GM21360 (cell line): ENCODE measurements at regions not wholly inside any gene's neighbourhood (a gene's known extent, or its start where the extent isn't known, plus 50 kb on each side); places are given as distances from the start of the nearest gene placed in this dataset.

Experiments
- ATAC-seq: cut with Tn5 transposase; IDR thresholded peaks from one replicate; pipeline ENCODE4 v1.9.1; 2021; ENCODE audit warnings: mild to moderate bottlenecking, moderate library complexity; ENCODE audit not compliant: unreplicated experiment

GRCh38 chr12:68501226-68501625 lies 109.5 kb upstream of the RAP1B start:
- no peak for ATAC-seq

- ATAC-seq: no peak
Measured at GRCh38 chr12:68505970-68506369, 104.7 kb upstream of the RAP1B start.

GRCh38 chr12:68506619-68507018 lies 104.1 kb upstream of the RAP1B start:
- no peak for ATAC-seq

GRCh38 chr12:68507657-68508056 lies 103.0 kb upstream of the RAP1B start:
- no peak for ATAC-seq

- ATAC-seq: no peak
Measured at GRCh38 chr12:68508576-68508975, 102.1 kb upstream of the RAP1B start.

- ATAC-seq: no peak
Measured at GRCh38 chr12:68509242-68509641, 101.5 kb upstream of the RAP1B start.

GRCh38 chr12:68510397-68510796 lies 100.3 kb upstream of the RAP1B start:
- no peak for ATAC-seq

- no peak for ATAC-seq
Measured at GRCh38 chr12:68514807-68515411, 95.8 kb upstream of the RAP1B start.

GRCh38 chr12:68515793-68516192 lies 94.9 kb upstream of the RAP1B start:
- no peak for ATAC-seq

- ATAC-seq: no peak
Measured at GRCh38 chr12:68521321-68521839, 89.3 kb upstream of the RAP1B start.

- ATAC-seq: no peak
Measured at GRCh38 chr12:68521848-68522502, 88.7 kb upstream of the RAP1B start.

GRCh38 chr12:68529466-68529865 lies 81.2 kb upstream of the RAP1B start:
- ATAC-seq: no peak

GRCh38 chr12:68529869-68530268 lies 80.8 kb upstream of the RAP1B start:
- no peak for ATAC-seq

GRCh38 chr12:68530299-68530698 lies 80.4 kb upstream of the RAP1B start:
- ATAC-seq: no peak

- ATAC-seq: no peak
Measured at GRCh38 chr12:68530965-68531364, 79.7 kb upstream of the RAP1B start.

GRCh38 chr12:68532204-68532886 lies 78.4 kb upstream of the RAP1B start:
- ATAC-seq: no peak

- ATAC-seq: no peak
Measured at GRCh38 chr12:68532887-68533248, 77.8 kb upstream of the RAP1B start.

- ATAC-seq: no peak
Measured at GRCh38 chr12:68534108-68534507, 76.6 kb upstream of the RAP1B start.

GRCh38 chr12:68536885-68537485 lies 73.7 kb upstream of the RAP1B start:
- ATAC-seq: no peak

GRCh38 chr12:68537571-68537970 lies 73.1 kb upstream of the RAP1B start:
- ATAC-seq: no peak

GRCh38 chr12:68538726-68539614 lies 71.7 kb upstream of the RAP1B start:
- ATAC-seq: no peak
